HG02973 (cell line): ENCODE measurements at regions not wholly inside any gene's neighbourhood (a gene's known extent, or its start where the extent isn't known, plus 50 kb on each side); places are given as distances from the start of the nearest gene placed in this dataset.
"Not testable (repeated sequence)": the region's sequence is repeated elsewhere in the genome, so short reads cannot be mapped to it uniquely, and the experiment has no call there.

Source experiments
- ATAC-seq: cut with Tn5 transposase; IDR thresholded peaks from one replicate; pipeline ENCODE4 v1.9.1; 2021; ENCODE audit warnings: moderate library complexity; ENCODE audit not compliant: unreplicated experiment

DNA sequence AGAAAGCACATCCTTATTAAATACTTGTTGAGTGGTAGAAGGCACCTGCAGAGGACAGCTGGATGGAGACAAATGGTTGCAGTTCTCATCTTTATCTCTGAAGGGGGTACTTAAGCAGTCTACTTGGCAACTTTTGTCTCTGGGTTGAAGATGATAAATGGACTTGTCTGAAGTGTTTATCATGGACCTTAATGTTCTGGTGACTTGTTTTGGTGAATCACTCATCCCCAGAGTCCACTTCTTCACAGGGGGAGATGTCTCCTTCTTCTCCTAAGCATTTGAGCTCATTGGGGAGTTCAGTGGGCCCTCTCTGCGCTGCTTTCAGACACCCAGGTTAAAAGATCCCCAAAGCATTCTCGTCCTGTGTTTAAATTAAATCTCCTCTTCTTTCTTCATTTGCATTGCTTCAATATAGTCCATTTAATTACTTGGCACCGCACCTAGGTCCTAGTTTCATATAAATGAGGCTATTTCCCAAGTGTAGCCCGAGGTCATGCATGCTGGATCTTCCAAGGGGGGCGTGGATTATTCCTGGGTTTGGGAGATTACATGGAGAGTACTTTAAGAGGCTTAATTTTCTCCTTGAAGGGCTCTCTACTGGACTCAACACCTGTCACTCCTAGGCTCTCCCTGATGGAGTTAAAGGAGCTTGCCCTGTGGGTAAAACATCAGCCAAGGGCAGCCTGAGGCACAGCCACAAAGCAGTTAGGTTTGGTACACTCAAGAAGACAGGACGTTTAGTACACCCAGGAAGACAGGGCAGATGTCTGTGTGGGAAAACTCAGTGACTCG lies 239.3 kb upstream of the C2CD4B start:
- no peak for ATAC-seq

DNA sequence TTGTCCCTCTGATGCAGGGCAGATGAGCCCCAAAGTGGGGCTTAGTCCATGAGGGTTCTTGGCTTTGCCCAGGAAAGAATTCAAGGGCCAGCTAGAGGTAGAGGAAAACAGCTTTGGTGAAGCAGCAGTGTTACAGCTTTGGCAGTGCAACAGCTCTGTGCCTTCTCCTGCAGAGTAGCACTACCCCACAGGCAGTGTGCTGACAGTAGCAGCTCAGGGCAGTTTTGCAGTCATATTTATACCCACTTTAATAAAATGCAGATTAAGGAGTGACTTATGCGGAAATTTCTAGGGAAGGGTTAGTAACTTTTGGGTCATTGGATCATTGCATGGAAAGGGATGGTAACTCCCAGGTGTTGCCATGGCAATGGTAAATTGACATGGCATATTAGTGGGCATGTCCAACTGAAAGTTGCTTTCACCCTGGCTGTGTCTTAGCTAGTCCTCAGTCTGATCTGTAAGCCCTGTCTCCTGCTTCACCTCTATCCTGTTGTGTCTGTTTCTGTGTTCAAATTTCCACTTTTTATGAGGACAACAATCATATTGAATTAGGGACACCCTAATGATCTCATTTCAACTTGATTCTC lies 241.3 kb upstream of the C2CD4B start:
- ATAC-seq, result no peak

DNA sequence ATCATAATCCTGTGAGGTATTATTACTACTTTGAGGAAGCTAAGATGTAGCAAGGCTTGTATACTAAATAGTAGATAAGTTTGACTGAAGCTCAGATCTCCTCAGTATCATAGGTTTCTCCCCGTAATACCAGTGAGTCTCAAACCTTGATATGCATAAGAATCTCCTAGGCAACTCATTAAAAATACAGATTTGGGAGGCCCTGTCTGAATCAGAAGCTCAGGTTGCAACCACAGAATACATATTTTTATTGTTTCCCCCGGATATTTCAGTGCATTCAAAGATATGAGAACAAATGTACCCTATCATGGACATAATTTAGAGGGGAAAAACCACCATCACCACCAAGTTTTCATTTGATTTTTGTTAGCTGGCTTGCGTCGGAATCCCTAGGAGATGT lies 242.1 kb upstream of the C2CD4B start:
- no peak for ATAC-seq

DNA sequence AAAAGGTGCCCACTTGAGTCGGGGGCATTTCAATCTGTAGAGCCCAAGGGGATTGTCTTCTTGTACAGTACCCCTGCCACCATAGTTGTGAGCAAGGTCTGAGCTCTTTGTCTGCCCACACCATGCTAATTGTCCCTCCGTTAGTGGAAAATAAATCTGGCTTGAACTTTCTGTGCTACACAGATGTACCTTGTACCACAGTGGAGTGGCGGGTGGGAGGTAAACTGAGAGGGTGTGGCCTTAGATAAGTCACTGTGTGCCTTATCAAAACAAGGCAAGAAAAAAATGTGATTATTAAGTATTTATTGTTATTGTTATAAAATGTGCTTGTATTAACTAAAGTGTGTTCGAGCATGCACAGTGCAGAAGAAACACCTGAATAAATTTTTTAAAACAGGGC lies 242.9 kb upstream of the C2CD4B start:
- no peak for ATAC-seq

DNA sequence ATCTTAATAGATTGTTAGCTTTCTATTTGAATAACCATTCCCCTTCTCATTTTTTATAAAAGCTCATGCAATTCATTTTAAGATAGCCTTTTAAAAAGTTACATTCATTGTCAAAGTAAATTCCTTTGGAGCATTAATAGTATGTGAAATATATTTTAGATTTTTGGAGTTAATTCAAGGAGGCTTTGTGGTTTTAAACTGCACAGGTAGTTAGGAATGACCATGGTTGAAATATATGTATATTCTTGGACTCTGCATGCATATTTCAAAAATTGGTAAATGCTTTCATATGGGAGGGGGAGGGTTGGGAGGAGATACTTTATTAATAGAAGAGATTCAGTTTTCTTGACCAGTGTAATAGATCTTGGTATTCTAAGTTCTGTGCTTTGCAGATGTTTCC lies 244.4 kb upstream of the C2CD4B start:
- ATAC-seq, result no peak

DNA sequence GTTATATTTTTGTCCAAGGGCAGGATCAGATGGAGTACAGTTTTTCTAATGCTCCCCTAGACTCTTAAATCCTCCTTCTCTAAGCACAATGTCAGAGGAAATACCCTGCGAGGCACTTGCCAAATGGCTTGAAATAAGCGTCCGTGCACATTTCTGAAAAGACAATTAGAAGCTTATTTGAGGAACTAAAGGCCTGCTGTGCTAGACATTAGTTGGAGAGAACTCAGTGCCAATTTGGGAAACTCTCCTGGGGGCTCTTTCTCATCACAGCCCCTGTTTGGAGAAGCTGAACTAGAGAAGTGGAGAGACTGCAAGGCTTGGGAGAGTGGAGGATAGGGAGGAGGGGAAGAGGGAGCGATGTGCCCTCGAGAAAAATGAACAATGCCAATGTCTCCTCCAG lies 247.6 kb upstream of the C2CD4B start:
- no peak for ATAC-seq

DNA sequence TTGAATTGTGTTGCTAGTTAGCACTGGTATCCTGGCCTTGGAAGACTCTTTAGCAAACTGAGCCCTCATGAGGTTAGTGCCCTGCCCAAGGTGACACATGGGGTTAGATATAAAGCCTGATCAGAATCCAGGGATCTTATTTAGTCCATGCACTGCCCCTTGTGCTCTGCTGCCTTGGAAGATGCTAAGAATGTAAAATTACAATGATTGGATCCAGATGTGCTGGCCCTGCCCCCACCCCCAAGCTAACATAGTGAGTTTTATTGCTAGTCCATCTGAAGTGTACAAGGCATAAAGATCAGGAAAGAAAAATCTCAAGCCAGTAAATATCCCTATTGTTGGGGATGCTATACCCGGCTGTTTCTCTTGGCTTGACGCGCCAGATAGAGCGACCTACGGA lies 248.1 kb upstream of the C2CD4B start:
- ATAC-seq, result no peak

DNA sequence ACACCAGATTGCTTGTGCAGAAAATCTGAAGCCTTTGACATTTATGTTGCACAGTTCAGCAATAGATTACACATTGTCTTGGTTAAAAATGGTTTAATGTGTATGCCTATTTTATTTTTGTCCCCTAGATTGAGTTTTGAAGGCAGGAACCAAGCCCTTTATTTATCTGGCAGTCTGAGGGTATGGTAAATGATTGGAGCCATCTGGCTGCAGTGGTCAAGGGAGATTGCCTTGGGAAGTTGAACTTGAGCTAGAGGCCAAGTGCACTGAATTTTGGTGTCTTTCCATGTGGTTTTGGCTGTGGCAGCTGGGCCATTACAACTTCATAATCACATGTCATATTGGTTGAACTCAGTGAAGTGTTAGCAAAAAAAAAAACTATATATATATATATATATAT lies 248.7 kb upstream of the C2CD4B start:
- no peak for ATAC-seq

DNA sequence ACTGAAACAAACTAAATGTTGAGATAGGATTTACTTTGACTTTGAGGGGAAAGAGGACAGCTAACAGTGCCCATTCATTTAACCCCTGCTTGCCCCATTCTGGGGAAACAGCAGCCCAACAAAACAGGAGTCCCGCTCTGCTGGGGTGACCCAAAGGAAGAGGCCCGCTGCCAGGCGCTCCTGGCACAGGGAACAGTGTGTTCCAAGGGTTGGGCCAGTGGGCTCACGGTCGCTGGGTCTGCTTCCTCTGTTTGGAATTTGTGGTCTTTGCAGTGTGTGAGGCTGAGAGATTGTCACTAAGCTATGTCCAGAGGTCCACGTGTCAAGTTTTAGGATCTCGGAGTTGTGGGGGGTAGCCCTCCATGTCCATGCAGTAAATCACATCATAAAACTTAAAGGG lies 250.4 kb upstream of the C2CD4B start:
- ATAC-seq, result no peak

DNA sequence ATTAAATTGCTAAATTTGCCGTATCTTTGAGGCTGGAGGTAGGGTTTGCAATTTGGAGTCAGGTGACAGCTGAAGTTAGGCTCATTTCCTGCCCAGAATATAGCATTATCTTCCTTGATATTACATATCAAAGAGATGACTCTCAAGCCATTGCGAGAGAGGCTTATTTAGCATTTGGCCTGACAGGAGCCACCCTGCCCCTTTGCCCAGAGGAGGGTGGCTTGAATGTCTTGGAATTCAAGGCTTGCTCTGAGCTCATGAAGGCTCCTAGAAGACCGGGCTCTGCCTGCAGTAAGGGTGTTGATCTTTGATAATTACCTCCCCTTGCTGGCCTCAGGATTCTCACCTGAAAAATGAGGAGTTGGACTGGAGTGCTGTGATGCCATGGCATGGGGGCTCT lies 251.4 kb upstream of the C2CD4B start:
- no peak for ATAC-seq

DNA sequence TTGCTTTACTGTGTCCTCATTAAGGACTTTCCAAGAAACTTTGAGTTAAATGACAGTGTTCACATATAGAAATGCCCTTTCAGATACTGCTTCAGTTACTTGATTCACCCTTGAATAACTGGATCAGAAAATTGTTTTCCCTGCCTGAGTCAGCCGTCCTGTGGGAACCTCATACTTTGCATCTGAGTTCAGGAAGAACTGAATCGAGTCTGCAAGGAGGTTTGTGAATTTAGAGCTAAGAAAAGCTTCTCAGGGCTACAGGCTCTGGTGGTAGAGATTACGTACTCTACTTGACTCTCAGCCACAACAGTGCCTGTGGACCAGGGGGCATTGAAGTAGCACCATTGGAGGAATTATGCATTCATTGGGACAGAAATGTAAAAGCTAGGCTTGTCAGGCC lies 252.4 kb upstream of the C2CD4B start:
- no peak for ATAC-seq

DNA sequence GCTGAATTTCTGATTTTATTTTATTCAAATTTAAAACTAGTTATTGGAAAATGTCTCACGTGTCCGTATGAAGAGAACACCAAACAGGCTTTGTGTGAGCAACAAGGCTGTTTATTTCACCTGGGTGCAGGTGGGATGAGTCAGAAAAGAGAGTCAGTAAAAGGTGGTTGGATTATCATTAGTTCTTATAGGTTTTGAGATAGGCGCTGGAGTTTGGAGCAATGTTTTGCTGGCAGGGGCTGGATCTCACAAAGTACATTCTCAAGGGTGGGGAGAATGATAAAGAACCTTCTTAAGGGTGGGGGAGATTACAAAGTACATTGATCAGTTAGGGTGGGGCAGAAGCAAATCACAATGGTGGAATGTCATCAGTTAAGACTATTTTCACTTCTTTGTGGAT lies 253.4 kb upstream of the C2CD4B start:
- ATAC-seq, result not testable (repeated sequence)

DNA sequence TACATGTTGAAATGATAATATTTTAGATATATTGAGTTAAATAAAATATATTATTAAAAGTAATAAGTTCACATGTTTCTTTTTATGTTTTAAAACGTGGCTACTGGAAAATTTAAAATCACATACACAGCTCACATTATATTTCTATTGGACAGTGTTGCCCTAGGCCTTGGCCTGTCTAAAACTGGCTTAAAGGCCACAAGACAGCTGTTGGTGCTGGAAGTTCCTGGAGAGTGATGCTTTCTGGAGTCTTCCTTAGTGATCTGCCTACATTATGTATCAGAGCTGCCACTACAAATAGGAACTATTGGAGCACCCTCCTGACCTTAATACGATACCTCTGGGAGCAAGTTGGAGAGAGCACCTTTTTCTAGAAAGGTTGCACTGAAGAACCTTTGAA lies 254.1 kb upstream of the C2CD4B start:
- no peak for ATAC-seq

DNA sequence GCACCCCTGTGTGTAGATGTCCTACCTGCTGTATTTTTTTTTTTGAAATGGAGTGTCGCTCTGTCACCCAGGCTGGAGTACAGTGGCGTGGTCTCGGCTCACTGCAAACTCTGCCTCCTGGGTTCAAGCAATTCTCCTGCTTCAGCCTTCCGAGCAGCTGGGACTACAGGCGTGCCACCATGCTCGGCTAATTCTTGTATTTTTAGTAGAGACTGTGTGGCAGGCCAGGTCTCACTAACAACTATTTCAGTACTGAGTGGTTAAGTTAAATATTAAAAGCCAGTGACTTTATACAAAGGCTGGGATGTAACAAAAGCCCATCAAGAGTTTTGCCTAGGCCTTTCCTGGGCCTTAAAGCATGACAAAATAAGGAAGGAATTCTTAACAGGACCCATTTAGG lies 255.3 kb upstream of the C2CD4B start:
- ATAC-seq, result not testable (repeated sequence)

DNA sequence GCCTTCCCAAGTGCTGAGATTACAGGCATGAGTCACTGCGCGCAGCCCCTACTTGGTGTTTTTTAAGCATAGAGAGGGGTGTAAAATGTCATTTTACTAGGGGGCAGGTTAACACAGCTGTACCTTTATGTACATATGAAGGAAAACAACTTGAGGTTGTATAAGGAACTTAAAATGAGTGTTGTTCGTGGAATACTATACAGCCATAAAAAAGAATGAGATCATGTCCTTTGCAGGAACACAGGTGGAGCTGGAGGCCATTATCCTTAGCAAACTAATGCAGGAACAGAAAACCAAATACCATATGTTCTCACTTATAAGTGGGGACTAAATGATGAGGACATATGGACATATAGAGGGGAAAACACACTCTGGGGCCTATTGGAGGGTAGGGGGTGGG lies 256.2 kb upstream of the C2CD4B start:
- no peak for ATAC-seq

DNA sequence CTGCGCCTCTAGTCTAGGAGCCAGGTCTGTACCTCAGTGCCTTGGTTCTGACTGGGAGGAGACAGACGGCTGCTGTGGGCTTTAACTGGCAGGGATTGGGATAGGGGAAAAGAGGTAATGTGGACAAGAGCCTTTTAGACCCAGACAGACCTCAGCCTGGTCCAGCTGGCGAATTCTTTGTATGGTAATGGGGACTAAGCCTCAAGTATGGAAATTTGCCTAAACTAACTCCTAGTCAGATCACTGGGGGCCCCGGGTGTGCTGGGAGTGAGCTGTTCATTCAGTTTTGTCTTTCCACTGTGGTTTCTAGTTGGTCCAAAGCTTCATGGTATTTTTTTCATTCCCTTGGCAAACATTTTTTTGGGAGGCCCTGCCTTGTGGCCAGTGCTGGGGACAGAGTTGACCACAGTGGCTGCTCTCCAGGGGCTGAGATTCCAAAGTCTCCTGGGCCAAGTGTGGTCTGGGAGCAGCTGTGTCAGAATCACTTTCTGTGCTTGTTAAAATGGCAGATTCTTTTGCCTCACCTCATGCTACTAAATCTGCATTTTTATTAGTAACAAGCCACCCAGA lies 261.4 kb upstream of the C2CD4B start:
- no peak for ATAC-seq

DNA sequence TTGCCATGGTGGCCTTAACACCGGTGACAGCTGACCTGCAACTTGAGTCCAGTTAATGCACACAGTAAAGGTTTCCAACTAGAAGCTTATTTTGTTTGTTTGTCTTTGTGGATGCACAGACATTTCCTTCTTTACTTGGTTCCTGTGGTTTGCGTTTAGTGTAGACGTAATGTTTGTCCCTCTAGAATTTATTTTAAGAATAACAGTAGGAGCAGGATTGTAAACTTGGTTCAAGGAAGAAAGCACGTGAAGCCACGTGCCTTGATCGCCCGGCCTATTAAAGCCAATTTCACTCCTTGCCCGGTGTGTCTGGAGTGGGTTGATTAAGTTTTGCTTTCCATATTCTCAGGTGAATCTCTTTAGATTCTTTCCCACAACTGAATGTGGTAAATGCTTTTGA lies 263.2 kb upstream of the C2CD4B start:
- no peak for ATAC-seq

DNA sequence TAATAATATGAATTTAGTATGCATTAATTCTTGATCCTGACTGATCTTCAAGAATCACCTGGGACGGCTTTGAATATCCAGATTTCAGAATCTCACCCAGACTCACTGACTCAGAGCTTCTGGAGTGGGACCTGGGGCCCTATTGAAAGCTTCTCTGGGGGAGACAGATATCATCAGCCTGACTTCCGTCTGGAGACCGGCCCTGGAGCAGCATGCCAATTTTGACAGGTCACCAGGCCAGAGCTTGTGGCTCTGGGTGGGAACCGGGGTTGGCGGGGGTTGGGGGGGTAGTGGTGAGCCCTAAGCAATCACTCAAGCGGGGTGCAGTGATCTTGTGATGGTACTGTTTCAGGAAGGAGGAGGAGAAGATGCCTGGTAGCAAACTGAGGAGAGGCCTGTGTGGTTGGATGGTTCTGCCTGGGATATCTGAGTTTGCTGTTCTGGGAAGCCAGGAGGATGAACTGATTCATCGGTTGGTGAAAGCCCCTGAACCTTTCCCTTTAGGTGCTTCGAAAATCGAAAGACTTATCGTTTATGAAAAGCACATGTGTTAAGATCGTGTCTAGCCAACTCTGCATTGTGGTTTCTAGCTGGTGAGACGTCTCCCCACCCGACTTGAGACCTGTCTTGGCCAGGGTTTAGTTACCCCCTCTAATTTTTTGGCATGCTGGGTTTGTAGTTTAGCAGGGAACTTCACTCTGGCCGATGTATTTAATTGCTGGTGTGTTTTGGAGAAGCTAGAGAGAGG lies 263.9 kb upstream of the C2CD4B start:
- no peak for ATAC-seq

DNA sequence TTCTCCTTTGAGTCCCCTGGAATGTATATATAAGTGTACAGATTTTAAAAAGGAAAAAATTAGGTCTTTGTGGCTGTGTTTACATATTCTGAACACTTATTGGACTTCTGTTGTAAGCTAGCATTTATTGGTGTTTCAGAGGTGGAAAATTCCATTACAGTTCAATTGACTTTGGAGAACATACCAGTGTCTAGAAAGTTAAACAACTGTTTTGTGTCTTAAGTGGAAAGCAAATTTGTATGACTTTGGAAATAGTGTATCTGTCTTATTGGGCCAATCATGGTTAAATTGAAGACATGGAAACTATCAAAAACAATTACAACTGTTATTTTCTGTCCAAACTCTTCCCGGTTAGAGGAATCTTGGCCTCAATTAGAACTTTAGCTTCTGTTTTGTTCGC lies 265.0 kb upstream of the C2CD4B start:
- no peak for ATAC-seq

DNA sequence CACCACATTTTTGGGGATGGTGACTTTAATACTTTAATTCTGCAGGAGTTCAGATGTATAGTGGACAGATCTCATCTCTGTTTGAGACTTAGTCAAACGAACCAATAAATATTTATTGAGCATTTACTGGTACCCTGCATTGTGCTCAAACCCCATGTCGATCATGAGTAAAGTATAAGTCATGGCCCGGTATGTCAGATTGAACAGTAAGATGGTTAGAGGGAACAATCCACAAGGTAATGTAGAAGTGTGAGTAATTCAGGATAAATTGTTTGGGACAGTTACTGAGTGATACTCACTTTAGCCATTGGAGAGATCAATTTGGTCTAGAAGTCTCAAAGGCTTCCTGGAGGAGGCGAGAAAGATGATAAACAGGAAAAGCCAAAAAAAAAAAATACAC lies 265.5 kb upstream of the C2CD4B start:
- ATAC-seq, result no peak

DNA sequence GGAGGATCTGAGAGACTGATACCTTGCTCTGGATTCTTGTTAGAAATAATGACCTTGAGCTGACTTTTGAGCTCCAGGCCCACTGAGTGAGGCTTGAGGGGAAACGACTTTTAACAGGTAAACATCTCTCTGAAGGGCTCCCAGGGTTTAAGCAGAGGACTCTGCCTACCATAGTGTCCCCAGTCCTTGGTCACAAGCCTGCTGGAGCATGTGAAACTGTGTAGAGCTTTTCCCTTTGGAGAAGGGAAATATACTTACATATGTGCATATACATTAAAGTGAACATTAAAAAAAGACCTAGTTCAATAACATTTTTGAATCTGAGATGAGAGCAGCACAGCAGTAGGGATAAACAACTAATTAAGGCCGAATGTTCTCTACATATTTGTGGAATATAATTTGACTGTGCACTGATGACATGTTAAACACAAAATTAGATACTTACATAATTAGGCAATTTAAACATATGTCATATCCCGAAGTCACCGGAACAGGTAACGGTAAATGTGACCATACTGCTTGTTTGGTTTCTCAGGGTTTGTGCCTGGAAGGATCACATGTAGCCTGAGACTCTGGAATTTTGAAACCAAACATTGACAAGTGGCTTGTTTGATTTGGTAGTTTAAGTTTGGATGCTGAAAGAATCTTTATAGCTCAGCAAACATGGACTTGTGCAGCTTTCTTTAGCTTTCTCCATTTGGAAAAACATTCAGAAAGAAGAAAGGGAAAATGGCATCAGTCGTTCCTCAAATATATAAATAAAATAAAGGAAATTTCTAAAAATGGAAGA lies 266.1 kb upstream of the C2CD4B start:
- no peak for ATAC-seq
